Osteocyte (in vitro differentiated cells): ENCODE measurements at regions not wholly inside any gene's neighbourhood (a gene's known extent, or its start where the extent isn't known, plus 50 kb on each side); places are given as distances from the start of the nearest gene placed in this dataset.

Experiments
- DNase-seq: peaks from one replicate; pipeline ENCODE4 v3.0.0; 2021; ENCODE audit warnings: mixed read lengths; ENCODE audit not compliant: unreplicated experiment; ENCODE audit errors: extremely low spot score
- H3K27ac Mint-ChIP-seq: one replicate; pipeline ENCODE4 v1.8.0; 2021; ENCODE audit warnings: mild to moderate bottlenecking, mixed read lengths; ENCODE audit not compliant: unreplicated experiment
- H3K27me3 Mint-ChIP-seq: one replicate; pipeline ENCODE4 v1.8.0; 2021; ENCODE audit warnings: mixed read lengths; ENCODE audit not compliant: unreplicated experiment
- H3K36me3 Mint-ChIP-seq: one replicate; pipeline ENCODE4 v1.8.0; 2021; ENCODE audit warnings: mixed read lengths; ENCODE audit not compliant: unreplicated experiment
- H3K4me1 Mint-ChIP-seq: one replicate; pipeline ENCODE4 v1.8.0; 2021; ENCODE audit warnings: mixed read lengths; ENCODE audit not compliant: unreplicated experiment
- H3K4me3 Mint-ChIP-seq: one replicate; pipeline ENCODE4 v1.8.0; 2021; ENCODE audit warnings: mild to moderate bottlenecking, moderate library complexity, mixed read lengths; ENCODE audit not compliant: unreplicated experiment
- H3K9me3 Mint-ChIP-seq: one replicate; pipeline ENCODE4 v1.8.0; 2021; ENCODE audit warnings: mixed read lengths; ENCODE audit not compliant: unreplicated experiment
- TF ChIP-seq, protein P1 (sequence below): fragments of 200-600 bp; sonication (generic); IDR thresholded peaks from 2 replicates; pipeline ENCODE4 v1.5.0; 2021; ENCODE audit warnings: antibody characterized with exemption, mild to moderate bottlenecking, moderate library complexity

DNA sequence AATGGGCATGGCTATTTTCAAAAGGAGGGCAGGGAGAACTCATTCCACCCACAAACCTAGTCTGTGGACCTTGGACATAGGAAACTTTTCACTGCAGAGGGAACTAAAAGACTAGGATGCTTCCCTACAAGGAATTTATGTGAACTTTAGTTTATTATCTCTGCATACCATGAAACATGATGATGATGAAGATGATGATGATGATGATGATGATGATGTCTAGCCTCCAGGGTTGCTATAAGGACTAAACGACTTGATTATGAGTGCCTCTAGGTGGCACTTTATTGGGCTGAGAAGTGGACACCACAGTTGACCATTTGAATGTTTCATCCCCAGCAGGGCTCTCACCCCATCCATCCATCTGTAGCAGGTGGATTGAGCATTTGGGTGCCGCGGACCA is 260.0 kb upstream of the TCF4 start:
- H3K4me1 Mint-ChIP-seq: peaks cover 7% of the 10 kb centered on the region
- H3K27me3 Mint-ChIP-seq: peaks cover 2% of the 10 kb centered on the region
- H3K4me3 Mint-ChIP-seq: no peak overlapping the region
- peaks cover 2% of the 10 kb centered on the region for H3K36me3 Mint-ChIP-seq
- peaks cover 6% of the 10 kb centered on the region for H3K9me3 Mint-ChIP-seq
- DNase-seq: no peak
- TF ChIP-seq, protein P1, sequence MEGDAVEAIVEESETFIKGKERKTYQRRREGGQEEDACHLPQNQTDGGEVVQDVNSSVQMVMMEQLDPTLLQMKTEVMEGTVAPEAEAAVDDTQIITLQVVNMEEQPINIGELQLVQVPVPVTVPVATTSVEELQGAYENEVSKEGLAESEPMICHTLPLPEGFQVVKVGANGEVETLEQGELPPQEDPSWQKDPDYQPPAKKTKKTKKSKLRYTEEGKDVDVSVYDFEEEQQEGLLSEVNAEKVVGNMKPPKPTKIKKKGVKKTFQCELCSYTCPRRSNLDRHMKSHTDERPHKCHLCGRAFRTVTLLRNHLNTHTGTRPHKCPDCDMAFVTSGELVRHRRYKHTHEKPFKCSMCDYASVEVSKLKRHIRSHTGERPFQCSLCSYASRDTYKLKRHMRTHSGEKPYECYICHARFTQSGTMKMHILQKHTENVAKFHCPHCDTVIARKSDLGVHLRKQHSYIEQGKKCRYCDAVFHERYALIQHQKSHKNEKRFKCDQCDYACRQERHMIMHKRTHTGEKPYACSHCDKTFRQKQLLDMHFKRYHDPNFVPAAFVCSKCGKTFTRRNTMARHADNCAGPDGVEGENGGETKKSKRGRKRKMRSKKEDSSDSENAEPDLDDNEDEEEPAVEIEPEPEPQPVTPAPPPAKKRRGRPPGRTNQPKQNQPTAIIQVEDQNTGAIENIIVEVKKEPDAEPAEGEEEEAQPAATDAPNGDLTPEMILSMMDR: no peak
- H3K27ac Mint-ChIP-seq: no peak overlapping the region

DNA sequence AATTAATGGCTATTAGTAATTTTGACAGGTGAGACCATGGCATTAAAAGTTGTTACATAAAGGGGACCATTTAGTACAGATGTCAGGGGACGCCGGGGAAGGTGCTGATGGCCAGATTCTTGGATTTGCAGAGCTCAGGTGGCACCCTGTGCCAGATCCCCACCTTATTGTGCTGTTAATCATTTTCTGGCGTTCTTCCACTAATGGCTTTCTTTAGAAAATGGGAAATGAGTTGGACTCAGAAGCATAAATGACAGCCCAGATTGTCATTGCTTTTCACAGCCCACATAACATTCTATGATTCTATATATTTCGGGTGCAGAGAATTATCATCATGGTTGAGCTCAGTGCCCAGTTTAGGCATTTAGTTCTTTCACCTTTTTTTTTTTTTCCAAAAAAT is 257.2 kb upstream of the TCF4 start:
- Mint-ChIP-seq H3K27ac (no peak overlapping the region), H3K9me3 (peaks cover 10% of the 10 kb centered on the region), H3K27me3 (peaks cover 2% of the 10 kb centered on the region), H3K4me1 (peaks cover 7% of the 10 kb centered on the region), H3K36me3 (peaks cover 2% of the 10 kb centered on the region), H3K4me3 (no peak overlapping the region)
- DNase-seq: no peak
- TF ChIP-seq, protein P1: no peak

DNA sequence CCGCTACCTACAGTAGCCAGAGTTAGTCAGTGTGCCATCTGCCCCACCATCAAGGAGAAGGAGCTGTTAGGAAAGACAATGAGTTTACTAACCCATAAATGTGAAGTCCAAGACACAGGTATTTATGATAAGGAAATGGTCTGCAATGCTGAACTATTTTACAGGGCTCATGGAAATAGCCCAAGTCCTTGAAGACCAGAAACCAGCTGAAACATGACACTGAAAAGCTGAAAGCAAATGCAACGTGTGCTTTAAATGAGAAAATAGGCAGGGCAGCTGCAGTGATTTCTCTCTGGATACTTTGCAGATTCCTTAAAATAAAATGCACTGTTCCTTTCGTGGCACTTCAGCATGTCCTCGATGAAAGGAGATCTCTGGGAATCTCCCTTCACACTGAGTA is 256.4 kb upstream of the TCF4 start:
- H3K27me3 Mint-ChIP-seq: no peaks in the 10 kb centered on the region
- H3K4me3 Mint-ChIP-seq: no peak overlapping the region
- H3K9me3 Mint-ChIP-seq: peaks cover 10% of the 10 kb centered on the region
- H3K4me1 Mint-ChIP-seq: peaks cover 12% of the 10 kb centered on the region
- TF ChIP-seq, protein P1: no peak
- no peak overlapping the region for H3K27ac Mint-ChIP-seq
- peaks cover 2% of the 10 kb centered on the region for H3K36me3 Mint-ChIP-seq
- DNase-seq: no peak

DNA sequence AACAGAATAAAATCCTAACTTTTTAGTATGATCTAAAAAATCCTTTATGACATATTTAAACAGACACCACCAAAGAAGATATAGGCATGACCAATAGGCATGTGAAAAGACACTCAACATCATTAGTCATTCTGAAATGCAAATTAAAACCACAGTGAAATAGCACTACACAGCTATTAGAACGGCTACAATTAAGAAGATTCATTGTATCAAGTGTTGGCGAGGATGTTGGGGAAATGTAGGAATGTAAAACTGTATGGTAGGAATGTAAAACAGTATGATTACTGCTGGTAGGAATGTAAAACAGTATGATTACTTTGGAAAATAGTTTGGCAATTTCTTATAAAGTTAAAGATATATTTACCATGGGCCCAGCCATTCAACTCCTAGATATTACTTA is 253.3 kb upstream of the TCF4 start:
- Mint-ChIP-seq H3K36me3 (peaks cover 2% of the 10 kb centered on the region), H3K4me3 (no peak overlapping the region), H3K9me3 (peaks cover 15% of the 10 kb centered on the region), H3K27ac (no peak overlapping the region), H3K4me1 (peaks cover 34% of the 10 kb centered on the region), H3K27me3 (no peaks in the 10 kb centered on the region)
- DNase-seq: no peak
- TF ChIP-seq, protein P1: no peak

DNA sequence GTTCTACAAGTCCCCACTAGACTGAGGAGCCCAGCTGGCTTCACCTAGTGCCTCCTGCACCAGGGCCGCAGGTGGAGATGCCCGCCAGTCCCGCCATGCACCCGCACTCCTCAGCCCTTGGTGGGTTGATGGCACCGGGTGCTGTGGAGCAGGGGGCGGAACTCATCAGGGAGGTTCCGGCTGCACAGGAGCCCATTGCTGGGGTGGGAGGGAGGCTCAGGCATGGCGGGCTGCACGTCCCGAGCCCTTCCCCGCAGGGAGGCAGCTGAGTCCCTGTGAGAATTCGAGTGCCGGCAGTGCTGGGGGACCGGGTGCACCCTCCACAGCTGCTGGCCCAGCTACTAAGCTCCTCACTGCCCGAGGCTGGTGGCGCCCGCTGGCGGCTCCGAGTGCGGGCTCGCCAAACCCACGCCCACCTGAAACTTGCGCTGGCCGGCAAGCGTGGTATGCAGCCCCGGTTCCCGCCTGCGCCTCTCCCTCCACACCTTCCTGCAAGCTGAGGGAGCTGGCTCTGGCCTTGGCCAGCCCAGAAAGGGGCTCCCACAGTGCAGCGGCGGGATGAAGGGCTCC is 252.7 kb upstream of the TCF4 start:
- Mint-ChIP-seq H3K36me3 (peaks cover 2% of the 10 kb centered on the region), H3K4me3 (no peak overlapping the region), H3K27ac (no peak overlapping the region), H3K27me3 (no peaks in the 10 kb centered on the region), H3K9me3 (peaks cover 13% of the 10 kb centered on the region), H3K4me1 (peaks cover 34% of the 10 kb centered on the region)
- DNase-seq: no peak
- TF ChIP-seq, protein P1: no peak
